ENCODE measurements at regions not wholly inside any gene's neighbourhood (a gene's known extent, or its start where the extent isn't known, plus 50 kb on each side); places are given as distances from the start of the nearest gene placed in this dataset.

DNA sequence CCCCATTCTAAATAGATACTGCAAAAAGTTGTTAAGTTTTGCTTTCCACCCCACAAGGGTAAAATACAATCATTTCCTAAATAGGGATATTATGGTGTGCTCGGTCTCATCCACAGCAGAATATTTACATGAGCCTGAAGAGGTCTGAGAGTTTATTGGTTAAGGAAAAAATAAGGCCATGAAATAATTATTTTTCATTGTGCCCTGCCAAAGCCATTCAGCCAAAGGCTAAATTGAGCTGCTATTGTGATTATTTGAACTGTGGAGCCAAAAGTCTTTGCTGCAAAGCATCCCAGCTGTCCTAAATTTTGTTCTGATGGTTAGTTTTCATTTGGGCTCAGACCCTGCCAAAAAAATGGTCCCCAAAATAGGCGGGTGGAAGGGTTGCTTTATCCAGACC is 298.7 kb upstream of the ESRRG start:
- no peak overlapping the region for H3K4me3 ChIP-seq (ENCODE audit: low read depth, low read length)
- TF ChIP-seq, protein P1, sequence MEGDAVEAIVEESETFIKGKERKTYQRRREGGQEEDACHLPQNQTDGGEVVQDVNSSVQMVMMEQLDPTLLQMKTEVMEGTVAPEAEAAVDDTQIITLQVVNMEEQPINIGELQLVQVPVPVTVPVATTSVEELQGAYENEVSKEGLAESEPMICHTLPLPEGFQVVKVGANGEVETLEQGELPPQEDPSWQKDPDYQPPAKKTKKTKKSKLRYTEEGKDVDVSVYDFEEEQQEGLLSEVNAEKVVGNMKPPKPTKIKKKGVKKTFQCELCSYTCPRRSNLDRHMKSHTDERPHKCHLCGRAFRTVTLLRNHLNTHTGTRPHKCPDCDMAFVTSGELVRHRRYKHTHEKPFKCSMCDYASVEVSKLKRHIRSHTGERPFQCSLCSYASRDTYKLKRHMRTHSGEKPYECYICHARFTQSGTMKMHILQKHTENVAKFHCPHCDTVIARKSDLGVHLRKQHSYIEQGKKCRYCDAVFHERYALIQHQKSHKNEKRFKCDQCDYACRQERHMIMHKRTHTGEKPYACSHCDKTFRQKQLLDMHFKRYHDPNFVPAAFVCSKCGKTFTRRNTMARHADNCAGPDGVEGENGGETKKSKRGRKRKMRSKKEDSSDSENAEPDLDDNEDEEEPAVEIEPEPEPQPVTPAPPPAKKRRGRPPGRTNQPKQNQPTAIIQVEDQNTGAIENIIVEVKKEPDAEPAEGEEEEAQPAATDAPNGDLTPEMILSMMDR (IDR thresholded peaks at IDR 0.05; ENCODE audit: low read depth, low read length): no peak

DNA sequence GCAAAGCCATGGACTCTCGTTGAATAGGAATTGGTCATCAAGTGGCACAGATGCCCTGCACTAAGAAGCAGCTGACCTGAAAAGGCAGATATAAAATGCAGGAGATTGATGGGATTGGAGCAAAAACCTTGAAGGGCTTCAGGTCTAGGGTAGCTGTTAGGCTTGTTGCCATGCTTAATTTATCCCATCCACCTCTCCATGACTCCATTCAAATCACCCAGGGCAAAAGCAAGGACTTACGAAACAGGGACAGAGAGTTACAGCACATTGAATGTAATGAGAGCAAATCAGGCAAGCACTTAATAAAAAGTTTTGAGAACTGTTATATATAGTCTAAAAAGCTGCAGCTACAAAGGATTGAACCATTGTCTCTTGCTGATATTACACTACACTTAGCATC is 298.2 kb upstream of the ESRRG start:
- TF ChIP-seq, protein P1 (IDR thresholded peaks at IDR 0.05; ENCODE audit: low read depth, low read length): no peak
- no peak overlapping the region for H3K4me3 ChIP-seq (ENCODE audit: low read depth, low read length)

DNA sequence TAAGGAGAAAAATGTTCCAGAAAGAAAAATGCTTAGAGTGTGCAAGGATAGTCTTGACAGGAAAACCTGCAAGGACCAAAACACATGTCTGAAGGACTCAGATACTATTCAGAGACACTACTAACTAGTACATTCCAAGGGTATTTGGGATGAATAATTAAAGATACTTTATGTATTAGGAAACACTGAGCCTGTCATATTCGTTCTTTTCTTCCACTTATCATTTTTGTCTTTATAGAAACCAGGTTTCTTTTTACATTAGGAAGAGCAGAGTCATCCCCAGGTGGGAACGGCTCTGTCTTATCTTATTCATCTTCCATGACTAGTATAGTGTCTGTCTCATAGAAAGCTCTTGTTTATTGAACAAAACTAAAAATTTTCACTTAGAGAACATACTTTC is 296.2 kb upstream of the ESRRG start:
- TF ChIP-seq, protein P1 (IDR thresholded peaks at IDR 0.05; ENCODE audit: low read depth, low read length): no peak
- no peak overlapping the region for H3K4me3 ChIP-seq (ENCODE audit: low read depth, low read length)

DNA sequence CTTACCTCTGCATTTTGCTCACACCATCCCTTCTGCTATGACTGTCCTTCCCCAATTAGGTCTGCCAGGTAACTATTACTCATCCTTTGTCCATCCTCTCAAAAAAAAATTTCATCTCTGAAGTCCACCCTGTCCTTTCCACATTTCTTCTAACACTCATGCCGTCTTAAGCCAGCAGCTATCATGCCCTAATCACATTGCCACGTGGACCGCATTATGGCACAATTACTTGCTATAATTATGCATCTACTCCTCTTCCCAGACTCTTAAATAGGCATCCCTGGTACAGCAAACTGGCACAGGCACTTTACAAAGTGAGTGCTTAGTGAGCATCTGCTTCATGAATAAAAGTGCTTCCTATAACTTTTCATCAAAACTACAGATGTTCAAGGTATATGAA is 295.4 kb upstream of the ESRRG start:
- TF ChIP-seq, protein P1 (IDR thresholded peaks at IDR 0.05; ENCODE audit: low read depth, low read length): no peak
- H3K4me3 ChIP-seq (ENCODE audit: low read depth, low read length): no peak overlapping the region

DNA sequence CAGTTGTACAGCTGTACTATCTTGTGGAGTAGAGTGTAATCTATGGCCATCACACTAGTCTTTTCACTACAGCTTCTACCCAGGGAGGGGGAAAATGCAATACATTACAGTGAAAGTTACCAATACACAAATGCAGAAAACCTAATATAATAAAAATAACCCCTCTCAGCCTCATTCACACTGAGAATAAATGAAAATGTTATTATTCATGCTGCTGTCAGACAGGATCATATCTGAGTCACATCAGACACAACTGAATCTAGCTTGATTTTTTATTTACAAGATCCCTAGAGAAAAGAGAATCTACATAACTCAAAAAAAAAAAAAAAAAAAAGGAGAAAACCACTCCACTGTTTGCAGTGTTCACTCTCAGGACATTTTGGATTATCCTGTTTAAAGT is 293.9 kb upstream of the ESRRG start:
- TF ChIP-seq, protein P1 (IDR thresholded peaks at IDR 0.05; ENCODE audit: low read depth, low read length): no peak
- no peak overlapping the region for H3K4me3 ChIP-seq (ENCODE audit: low read depth, low read length)

DNA sequence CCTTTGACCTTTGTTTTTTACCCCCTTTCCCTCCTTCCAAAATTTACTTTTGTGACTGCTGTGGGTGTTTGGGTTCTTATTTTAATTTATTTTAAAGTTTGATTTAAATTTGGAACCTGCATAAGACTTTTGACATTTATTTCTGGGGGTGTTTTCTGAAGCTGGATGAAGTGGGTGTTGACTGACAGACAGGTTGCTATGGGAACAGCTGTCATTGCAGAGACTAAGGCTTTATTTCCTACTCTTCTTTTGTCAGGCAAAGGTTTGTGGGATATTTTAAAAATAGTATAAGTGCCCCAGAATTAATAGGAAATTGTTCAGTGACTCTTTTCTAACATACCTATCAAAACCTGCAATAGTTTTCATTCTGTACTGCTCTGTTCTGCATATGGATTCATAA is 290.8 kb upstream of the ESRRG start:
- TF ChIP-seq, protein P1 (IDR thresholded peaks at IDR 0.05; ENCODE audit: low read depth, low read length): no peak
- no peak overlapping the region for H3K4me3 ChIP-seq (ENCODE audit: low read depth, low read length)

DNA sequence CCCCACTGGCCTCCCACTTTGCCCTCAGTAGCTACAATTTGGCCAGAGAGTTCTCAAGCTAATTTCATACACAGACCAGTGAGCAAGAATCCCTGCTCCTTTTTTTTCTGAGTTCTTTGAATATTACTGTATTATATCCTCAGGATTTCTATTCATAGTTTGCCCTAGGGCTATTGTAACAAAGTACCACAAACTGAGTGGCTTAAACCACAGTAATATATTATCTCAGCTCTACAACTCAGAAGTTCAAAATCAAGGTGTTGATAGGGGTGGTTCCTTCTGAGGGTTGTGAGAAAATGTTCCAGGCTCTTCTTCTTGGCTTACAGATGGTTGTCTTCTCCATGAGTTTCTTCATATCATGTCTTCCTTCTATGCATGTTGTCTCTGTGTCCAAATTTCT is 289.4 kb upstream of the ESRRG start:
- TF ChIP-seq, protein P1 (IDR thresholded peaks at IDR 0.05; ENCODE audit: low read depth, low read length): no peak
- H3K4me3 ChIP-seq (ENCODE audit: low read depth, low read length): no peak overlapping the region

All from WI38 (cell line).